Esophagus squamous epithelium (tissue), 5 donors: ENCODE measurements at regions not wholly inside any gene's neighbourhood (a gene's known extent, or its start where the extent isn't known, plus 50 kb on each side); places are given as distances from the start of the nearest gene placed in this dataset.

ENCODE experiments used
- DNase-seq: peaks from one replicate; lab custom pipeline; 2025; lab: John Stamatoyannopoulos, UW
- H3K27ac ChIP-seq, 4 donors: fragments of 200-600 bp; sonication (generic); one replicate each; pipeline ENCODE4 v1.5.1; 2016 to 2019; ENCODE audit warnings: mild to moderate bottlenecking in 1 of 4
- H3K27me3 ChIP-seq, 4 donors: fragments of 200-600 bp; sonication (generic); 1 replicate in 3 of 4; 2 replicates in 1 of 4; pipeline versions ENCODE4 v1.5.1 to v1.6.0; 2017 to 2021; ENCODE audit warnings: antibody characterized with exemption in 1 of 4
- H3K36me3 ChIP-seq, 3 donors: fragments of 200-600 bp; sonication (generic); one replicate each; pipeline ENCODE4 v1.5.1; 2016 to 2019
- H3K4me1 ChIP-seq, 3 donors: fragments of 200-600 bp; sonication (generic); one replicate each; pipeline ENCODE4 v1.5.1; 2017 to 2019
- H3K4me3 ChIP-seq, 4 donors: fragments of 200-600 bp; sonication (generic); 1 replicate in 3 of 4; 2 replicates in 1 of 4; pipeline ENCODE4 v1.5.1; 2016 to 2019; ENCODE audit warnings: mild to moderate bottlenecking in 2 of 4, moderate library complexity in 1 of 4
- H3K9me3 ChIP-seq, 3 donors: fragments of 200-600 bp; sonication (generic); one replicate each; pipeline ENCODE4 v1.5.1; 2016 to 2019
- POLR2A ChIP-seq, 4 donors: fragments of 450-650 bp; IDR thresholded peaks; one replicate each; pipeline ENCODE4 v1.6.1; 2017; ENCODE audit warnings: antibody characterized with exemption in 4 of 4, mild to moderate bottlenecking in 4 of 4, moderate library complexity in 3 of 4
- WGBS, 2 donors: methylation state at CpG; one replicate each; pipeline ENCODE4 v1.1.5; 2018; 5-methylcytosine and 5-hydroxymethylcytosine counted together
- intact Hi-C: fragments of 100-400 bp; cut with DNase I; formaldehyde crosslinking; loops from one replicate; pipeline ENCODE4 v1.15.0; 2022
- TF ChIP-seq, protein P1 (sequence below), 6 experiments: fragments of 450-650 bp in 4 of 6; fragments of 200-600 bp in 2 of 6; sonication (generic) in 2 of 6; IDR thresholded peaks; one replicate each; pipeline ENCODE4 v1.5.1; 2016 to 2019; ENCODE audit warnings: antibody characterized with exemption in 6 of 6, mild to moderate bottlenecking in 4 of 6, moderate library complexity in 4 of 6
- donor health status: DM: yes; HTN: yes; CAD: no.

DNA sequence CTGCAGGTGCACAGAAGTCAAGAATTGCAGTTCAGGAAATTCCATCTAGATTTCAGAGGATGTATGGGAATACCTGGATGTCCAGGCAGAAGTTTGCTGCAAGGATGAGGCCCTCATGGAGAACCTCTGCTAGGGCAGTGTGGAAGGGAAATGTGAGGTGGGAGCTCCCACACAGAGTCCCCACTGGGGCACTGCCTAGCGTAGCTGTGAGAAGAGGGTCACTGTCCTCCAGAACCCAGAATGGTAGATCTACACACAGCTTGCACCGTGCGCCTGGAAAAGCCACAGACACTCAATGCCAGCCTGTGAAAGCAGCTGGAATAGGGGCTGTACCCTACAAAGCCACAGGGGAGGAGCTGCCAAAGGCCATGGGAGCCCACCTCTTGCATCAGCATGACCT, 681.4 kb downstream of the EPHA7 start:
- no peak for DNase-seq
- Histone ChIP-seq H3K4me3 (no peak overlapping the region), H3K27me3 (no peaks in the 10 kb centered on the region), H3K4me1 (no peaks in the 10 kb centered on the region), H3K9me3 (no peaks in the 10 kb centered on the region), H3K27ac (no peak overlapping the region), H3K36me3 (no peaks in the 10 kb centered on the region)
- 100% methylated on average over 2 of the region's 3 CpGs; no CpG with 5 or more reads in 1 of the 2 donors for WGBS, 2 donors
- intact Hi-C loops, result no loop called here
- TF ChIP-seq, protein P1, sequence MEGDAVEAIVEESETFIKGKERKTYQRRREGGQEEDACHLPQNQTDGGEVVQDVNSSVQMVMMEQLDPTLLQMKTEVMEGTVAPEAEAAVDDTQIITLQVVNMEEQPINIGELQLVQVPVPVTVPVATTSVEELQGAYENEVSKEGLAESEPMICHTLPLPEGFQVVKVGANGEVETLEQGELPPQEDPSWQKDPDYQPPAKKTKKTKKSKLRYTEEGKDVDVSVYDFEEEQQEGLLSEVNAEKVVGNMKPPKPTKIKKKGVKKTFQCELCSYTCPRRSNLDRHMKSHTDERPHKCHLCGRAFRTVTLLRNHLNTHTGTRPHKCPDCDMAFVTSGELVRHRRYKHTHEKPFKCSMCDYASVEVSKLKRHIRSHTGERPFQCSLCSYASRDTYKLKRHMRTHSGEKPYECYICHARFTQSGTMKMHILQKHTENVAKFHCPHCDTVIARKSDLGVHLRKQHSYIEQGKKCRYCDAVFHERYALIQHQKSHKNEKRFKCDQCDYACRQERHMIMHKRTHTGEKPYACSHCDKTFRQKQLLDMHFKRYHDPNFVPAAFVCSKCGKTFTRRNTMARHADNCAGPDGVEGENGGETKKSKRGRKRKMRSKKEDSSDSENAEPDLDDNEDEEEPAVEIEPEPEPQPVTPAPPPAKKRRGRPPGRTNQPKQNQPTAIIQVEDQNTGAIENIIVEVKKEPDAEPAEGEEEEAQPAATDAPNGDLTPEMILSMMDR (IDR thresholded peaks at IDR 0.05), result no peak
- TF ChIP-seq POLR2A (IDR thresholded peaks at IDR 0.05), result no peak

DNA sequence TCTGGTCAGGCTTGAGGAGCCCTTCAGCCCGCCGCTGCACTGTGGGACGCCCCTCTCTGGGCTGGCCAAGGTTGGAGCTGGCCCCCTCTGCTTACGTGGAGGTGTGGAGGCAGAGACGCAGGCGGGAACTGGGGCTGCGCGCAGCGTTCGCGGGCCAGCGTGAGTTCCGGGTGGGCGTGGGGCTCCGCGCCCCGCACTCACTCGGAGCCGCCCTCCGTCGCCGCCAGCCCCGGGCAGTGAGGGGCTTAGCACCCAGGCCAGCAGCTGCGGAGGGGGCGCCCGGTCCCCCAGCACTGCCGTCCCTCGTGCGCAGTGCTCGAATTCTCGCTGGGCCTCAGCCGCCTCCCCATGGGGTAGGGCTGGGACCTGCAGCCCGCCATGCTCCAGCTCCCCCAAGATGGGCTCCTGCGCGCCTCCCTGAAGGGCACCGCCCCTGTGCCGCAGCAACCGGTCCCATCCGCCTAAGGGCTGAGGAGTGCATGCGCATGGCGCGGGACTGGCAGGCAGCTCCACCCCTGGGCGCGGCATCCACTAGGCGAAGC, 695.9 kb downstream of the EPHA7 start:
- H3K27ac ChIP-seq, result no peak overlapping the region
- 80 to 100% methylated on average over 1 to 3 of the region's 45 CpGs for WGBS, 2 donors
- peaks cover 0 to 14% (median 4%) of the 10 kb centered on the region in 3 donors for H3K9me3 ChIP-seq
- H3K27me3 ChIP-seq, result no peaks in the 10 kb centered on the region
- no peaks in the 10 kb centered on the region for H3K4me1 ChIP-seq
- H3K4me3 ChIP-seq, result no peak overlapping the region
- DNase-seq, result no peak
- TF ChIP-seq, protein P1 (IDR thresholded peaks at IDR 0.05), result no peak
- TF ChIP-seq POLR2A (IDR thresholded peaks at IDR 0.05), result no peak
- intact Hi-C loops, result no loop called here
- no peaks in the 10 kb centered on the region for H3K36me3 ChIP-seq

DNA sequence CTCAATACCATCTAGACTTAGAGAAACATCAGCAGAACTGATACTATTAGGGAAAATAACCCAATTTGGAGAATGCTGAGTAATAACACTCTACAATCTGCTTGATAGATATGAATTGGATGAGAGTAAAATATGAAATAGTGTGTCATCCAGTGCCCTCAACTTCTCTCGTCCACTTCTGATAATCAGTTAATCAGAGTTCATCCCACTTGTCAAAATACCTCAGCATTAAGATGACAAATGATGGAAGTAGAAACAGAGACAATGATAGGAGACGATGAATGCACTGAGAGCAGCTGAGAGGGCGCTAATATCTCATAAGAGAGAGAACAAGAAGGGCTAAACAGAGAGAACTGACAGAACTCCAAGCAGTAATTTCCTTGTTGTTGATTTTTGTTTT, 699.6 kb downstream of the EPHA7 start:
- TF ChIP-seq, protein P1 (IDR thresholded peaks at IDR 0.05), result no peak
- no peak for TF ChIP-seq POLR2A (IDR thresholded peaks at IDR 0.05)
- Histone ChIP-seq H3K9me3 (peaks cover 0 to 14% (median 4%) of the 10 kb centered on the region in 3 donors), H3K4me1 (no peaks in the 10 kb centered on the region), H3K4me3 (no peak overlapping the region), H3K27ac (no peak overlapping the region), H3K27me3 (no peaks in the 10 kb centered on the region), H3K36me3 (no peaks in the 10 kb centered on the region)
- WGBS, 2 donors, result 33 to 44% methylated on average over 3 of the region's 3 CpGs
- no peak for DNase-seq
- intact Hi-C loops, result no loop called here

DNA sequence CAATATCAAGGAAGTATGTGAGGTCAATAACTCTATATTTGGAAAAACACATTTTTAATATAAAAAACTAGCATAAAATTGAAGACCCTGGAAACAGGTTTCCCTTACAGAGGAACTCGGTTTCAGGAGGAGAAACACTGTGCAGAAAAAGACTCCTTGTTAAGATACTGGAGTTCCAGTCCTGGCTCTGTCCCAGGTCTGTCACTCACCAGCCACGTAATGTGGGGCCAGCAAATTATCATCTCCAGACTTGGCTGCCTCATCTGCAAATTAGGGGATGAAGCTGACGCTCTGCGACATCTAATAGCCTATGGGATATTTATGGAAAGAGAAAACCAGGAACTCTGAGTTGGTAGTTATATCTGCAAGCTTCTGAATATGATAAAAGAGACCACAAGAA, 702.7 kb downstream of the EPHA7 start:
- DNase-seq, result no peak
- H3K27ac ChIP-seq, result no peak overlapping the region
- TF ChIP-seq, protein P1 (IDR thresholded peaks at IDR 0.05), result no peak
- TF ChIP-seq POLR2A (IDR thresholded peaks at IDR 0.05), result no peak
- 70 to 77% methylated on average over 4 of the region's 4 CpGs for WGBS, 2 donors
- H3K27me3 ChIP-seq, result no peaks in the 10 kb centered on the region
- no peak overlapping the region for H3K4me3 ChIP-seq
- H3K36me3 ChIP-seq, result no peaks in the 10 kb centered on the region
- no peaks in the 10 kb centered on the region for H3K9me3 ChIP-seq
- H3K4me1 ChIP-seq, result no peaks in the 10 kb centered on the region
- intact Hi-C loops, result no loop called here

DNA sequence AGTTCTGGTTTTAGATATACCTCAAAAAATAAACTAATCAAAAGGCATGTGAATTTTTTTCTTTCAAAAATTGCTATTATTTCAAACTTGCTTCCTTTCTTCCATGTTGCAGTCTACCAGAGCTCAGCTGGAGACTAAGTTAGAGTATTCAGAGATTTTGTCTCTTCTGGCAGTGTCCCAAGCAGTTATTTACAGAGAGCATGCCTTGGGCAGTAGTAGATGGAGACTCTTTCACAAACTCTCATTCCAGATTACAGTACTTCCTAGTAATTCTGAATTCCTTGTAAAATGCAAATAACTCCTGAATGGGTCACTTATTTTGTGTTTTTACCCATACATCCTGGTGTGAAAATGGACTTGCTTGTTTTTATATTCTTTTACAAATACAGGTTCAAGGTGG, 703.4 kb downstream of the EPHA7 start:
- H3K27me3 ChIP-seq, result no peaks in the 10 kb centered on the region
- TF ChIP-seq POLR2A (IDR thresholded peaks at IDR 0.05), result no peak
- TF ChIP-seq, protein P1 (IDR thresholded peaks at IDR 0.05), result no peak
- no peaks in the 10 kb centered on the region for H3K9me3 ChIP-seq
- no peaks in the 10 kb centered on the region for H3K36me3 ChIP-seq
- no peak for DNase-seq
- no peak overlapping the region for H3K4me3 ChIP-seq
- intact Hi-C loops, result no loop called here
- no peaks in the 10 kb centered on the region for H3K4me1 ChIP-seq
- H3K27ac ChIP-seq, result no peak overlapping the region
